ENCODE measurements at regions not wholly inside any gene's neighbourhood (a gene's known extent, or its start where the extent isn't known, plus 50 kb on each side); places are given as distances from the start of the nearest gene placed in this dataset.

DNA sequence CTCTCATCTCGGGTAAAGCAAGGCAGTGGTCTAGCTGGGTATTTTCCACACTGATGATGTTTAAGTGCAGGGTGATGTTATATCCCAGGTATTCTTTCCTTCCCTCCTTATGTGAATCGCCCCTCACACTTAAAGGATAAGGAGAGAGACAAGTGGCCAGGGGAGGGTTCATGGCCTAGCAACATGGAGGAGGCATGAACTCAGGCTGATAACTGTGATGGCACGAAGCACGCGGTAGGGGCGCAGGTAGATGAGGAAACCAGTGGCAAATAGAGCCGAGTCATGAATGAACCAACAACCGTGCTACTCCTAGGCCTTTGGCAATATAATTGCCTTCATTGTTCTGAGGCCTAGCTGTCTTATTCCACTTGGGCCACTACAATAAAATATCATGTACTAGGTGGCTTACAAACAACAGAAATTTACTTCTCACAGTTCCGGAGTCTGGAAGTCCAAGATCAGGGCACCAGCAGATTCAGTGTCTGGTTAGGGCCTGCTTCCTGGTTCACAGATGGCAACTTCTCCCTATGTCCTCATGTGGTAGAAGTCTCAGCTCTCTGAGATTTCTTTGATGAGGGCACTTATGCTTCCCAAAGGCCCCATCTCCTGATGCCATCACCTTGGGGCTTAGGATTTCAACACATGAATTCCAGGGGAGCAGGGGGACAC, 56.0 kb upstream of the PIK3CG start:
- TF ChIP-seq, protein P1, sequence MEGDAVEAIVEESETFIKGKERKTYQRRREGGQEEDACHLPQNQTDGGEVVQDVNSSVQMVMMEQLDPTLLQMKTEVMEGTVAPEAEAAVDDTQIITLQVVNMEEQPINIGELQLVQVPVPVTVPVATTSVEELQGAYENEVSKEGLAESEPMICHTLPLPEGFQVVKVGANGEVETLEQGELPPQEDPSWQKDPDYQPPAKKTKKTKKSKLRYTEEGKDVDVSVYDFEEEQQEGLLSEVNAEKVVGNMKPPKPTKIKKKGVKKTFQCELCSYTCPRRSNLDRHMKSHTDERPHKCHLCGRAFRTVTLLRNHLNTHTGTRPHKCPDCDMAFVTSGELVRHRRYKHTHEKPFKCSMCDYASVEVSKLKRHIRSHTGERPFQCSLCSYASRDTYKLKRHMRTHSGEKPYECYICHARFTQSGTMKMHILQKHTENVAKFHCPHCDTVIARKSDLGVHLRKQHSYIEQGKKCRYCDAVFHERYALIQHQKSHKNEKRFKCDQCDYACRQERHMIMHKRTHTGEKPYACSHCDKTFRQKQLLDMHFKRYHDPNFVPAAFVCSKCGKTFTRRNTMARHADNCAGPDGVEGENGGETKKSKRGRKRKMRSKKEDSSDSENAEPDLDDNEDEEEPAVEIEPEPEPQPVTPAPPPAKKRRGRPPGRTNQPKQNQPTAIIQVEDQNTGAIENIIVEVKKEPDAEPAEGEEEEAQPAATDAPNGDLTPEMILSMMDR (conservative IDR thresholded peaks at IDR 0.05; ENCODE audit: low read length) = no peak
- no peak for TF ChIP-seq EZH2phosphoT487 (IDR thresholded peaks at IDR 0.05; ENCODE audit: borderline replicate concordance, low read depth, low read length)
